GM19238 (cell line): ENCODE measurements at regions not wholly inside any gene's neighbourhood (a gene's known extent, or its start where the extent isn't known, plus 50 kb on each side); places are given as distances from the start of the nearest gene placed in this dataset.

Experiments used
- DNase-seq: peaks from one replicate; pipeline ENCODE4 v3.0.0; 2011; ENCODE audit warnings: low spot score; ENCODE audit not compliant: insufficient read length

DNA sequence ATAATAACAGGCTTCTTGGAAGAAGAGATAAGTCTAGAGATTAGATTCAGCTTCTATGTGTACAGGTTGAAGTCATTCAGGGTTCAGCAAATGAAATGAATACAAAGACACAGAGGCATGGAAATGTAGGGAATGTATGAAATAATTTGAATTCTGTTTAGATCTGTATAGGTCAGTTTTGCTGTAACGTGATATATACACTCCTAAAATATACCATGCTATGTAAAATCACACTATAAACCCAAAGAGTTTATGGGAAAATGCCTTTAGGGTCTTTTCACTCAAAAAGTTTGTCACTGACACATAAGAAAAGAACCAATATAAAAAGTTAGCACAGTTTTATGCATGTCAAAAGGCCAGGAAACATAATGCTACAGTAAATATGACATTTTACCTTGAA, 854.0 kb downstream of the LRFN5 start:
- no peak for DNase-seq

DNA sequence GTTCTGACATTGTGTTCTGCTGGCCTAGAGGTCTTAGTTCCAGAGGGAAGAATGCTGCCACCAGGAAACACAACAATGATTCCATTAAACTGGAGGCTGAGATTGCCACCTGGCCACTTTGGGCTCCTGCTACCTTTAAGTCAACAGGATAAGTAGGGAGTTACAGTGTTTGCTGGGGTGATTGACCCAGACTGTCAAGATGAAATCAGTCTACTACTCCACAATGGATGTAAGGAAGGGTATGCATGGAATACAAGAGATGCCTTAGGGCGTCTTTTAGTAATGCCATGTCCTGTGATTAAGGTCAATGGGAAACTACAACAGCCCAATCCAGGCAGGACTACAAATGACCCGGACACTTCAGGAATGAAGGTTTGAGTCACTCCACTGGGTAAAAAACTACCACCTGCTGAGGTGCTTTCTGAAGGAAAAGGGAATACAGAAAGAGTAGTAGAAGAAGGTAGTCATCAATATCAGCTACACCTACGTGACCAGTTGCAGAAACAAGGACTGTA, 852.6 kb downstream of the LRFN5 start:
- no peak for DNase-seq

- DNase-seq: no peak
Observed at GRCh38 chr14:42441615-42442014, 834.9 kb downstream of the LRFN5 start.

GRCh38 chr14:42437809-42438208, 831.1 kb downstream of the LRFN5 start:
- no peak for DNase-seq

GRCh38 chr14:42429401-42429800, 822.7 kb downstream of the LRFN5 start:
- no peak for DNase-seq

- DNase-seq: no peak
Observed at GRCh38 chr14:42428996-42429395, 822.3 kb downstream of the LRFN5 start.

- DNase-seq: no peak
Observed at GRCh38 chr14:42424501-42424900, 817.8 kb downstream of the LRFN5 start.

- no peak for DNase-seq
Observed at GRCh38 chr14:42421377-42422078, 814.9 kb downstream of the LRFN5 start.

GRCh38 chr14:42420071-42420470, 813.4 kb downstream of the LRFN5 start:
- no peak for DNase-seq

DNA sequence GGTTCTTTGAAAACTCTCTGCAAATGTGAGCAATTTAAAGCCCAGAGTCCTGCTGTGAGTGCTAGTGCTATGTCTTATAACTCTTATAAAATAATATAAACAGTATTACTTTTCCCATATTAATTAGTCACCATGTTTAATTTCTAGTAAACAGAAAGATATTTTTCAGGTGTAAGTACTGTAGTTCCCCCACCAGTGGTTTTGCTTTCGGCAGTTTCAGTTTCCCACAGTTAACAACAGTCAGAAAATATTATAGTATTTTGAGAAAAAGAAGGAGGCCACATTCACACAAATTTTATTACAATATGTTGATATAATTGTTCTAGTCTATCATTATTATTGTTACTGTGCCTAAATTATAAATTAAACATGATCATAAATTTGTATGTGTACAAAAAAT, 800.5 kb downstream of the LRFN5 start:
- DNase-seq: no peak

DNA sequence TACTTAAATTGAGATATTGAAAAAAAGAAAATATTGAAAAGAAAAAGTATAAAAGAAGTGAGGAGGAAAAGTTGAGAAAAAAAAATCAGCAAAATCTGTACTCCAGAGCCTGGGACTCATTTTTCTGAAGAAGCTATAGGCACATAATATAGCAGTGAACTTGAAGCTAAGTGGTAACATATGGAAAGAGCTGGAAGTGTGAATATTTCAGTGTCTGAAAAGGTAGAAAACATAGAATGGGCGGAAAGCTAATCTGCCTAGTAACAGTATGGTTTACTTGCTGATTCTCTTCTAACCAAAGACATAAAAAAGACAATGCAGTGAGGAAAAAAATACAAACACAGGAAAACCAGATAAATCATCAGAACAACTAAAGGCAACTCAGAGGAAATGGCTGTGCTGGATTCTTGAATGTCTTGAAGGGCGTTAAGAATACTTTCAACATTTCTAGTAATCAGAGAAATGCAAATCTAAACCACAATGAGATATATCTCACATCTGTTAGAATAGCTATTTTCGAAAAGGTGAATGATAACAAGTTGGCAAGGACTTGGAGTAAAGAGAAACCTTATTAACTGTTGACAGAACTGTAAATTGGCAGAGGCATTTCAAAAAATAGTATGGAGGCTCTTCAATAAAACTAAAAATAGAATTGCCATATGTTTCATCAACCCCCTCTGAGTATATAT, 784.6 kb downstream of the LRFN5 start:
- no peak for DNase-seq

GRCh38 chr14:42378880-42379279, 772.2 kb downstream of the LRFN5 start:
- no peak for DNase-seq

DNA sequence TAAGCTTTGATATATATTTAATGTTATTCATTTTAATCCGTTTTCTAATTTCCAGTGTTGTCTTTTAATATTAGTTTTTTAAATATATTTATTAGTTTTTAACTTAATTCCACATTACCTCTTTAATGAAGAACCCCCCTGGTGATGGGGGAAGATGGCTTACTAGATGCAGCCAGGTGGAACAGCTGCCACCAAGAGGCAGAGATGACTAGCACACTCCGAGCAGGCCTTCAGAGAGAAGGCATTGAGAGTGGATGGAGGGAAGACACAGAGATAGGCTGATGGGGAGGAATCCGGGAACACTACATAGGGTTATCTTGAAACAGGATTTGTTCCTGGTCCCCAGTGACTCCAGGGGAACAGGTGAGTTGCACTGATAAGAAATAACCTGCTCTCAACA, 771.6 kb downstream of the LRFN5 start:
- no peak for DNase-seq

DNA sequence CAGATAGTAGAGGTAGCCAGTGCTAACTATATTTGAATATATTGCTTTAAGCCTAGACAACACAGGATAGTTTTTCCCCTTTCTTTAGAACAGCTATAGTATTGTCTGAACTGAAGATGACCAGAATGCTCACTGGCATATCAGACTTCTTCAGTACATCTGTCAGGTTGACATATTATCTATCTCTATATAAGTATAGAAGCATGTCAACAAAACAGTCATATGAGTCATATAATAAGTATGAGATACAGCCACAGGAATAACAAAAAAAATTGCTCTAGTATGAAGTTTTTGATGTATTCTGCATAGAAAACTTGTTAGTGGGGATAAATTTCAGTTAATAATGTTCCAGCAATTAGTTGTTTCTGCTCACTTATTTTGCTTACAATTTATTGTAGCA, 767.7 kb downstream of the LRFN5 start:
- no peak for DNase-seq

DNA sequence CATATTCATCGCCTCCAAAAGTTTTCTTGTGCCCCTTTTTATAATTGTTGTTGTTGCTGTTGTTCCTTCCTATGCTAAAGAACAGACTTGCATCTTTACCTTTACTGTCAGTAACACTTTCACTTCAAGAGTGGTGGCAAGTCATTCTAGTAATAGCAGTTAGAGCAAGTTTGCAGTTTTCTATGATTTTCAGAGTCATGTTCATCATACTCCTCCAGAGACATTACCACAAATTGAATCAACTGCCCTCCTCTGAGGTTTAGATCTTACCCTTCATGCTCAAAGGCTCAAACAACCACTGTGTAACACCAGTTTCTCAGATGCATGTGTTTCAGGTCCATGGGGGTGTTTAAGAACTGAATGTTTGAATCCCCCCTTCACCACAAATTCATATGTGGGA, 763.4 kb downstream of the LRFN5 start:
- no peak for DNase-seq

- DNase-seq: no peak
Observed at GRCh38 chr14:42368234-42368633, 761.6 kb downstream of the LRFN5 start.

- no peak for DNase-seq
Observed at GRCh38 chr14:42353315-42353714, 746.6 kb downstream of the LRFN5 start.

- no peak for DNase-seq
Observed at GRCh38 chr14:42335918-42336317, 729.2 kb downstream of the LRFN5 start.

- DNase-seq: no peak
Observed at GRCh38 chr14:42334931-42335330, 728.3 kb downstream of the LRFN5 start.

DNA sequence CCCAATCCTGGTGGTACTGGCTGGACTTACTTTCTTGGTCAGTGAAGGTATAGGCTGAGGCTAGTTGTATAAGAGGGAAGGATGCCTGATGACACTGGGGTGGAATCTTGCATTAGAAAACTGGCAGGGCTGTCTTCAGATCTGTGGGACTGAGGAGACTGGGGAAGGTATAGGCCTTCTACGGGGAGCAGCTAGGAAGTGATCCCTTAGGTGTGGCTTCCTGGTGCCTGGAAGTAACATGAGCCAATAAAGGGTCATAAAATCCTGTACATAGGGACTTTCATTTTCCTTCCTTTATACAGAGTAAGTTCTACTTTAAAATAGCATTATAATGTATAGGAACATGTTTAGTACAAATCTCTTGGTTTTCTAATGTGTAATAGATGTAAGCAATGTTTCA, 716.8 kb downstream of the LRFN5 start:
- DNase-seq: no peak

- DNase-seq: no peak
Observed at GRCh38 chr14:42322531-42323284, 716.0 kb downstream of the LRFN5 start.

GRCh38 chr14:42319996-42320395, 713.3 kb downstream of the LRFN5 start:
- DNase-seq: no peak
